OCI-LY3 (cell line): ENCODE measurements at regions not wholly inside any gene's neighbourhood (a gene's known extent, or its start where the extent isn't known, plus 50 kb on each side); places are given as distances from the start of the nearest gene placed in this dataset.

Experiments used
- EZH2phosphoT487 ChIP-seq: fragments of 200-600 bp; shearing (Covaris generic); IDR thresholded peaks from 2 replicates; pipeline ENCODE4 v1.6.1; 2018; ENCODE audit warnings: antibody characterized with exemption, mixed run types, low read depth
- TF ChIP-seq, protein P1 (sequence below): fragments of 200-600, 300-600 bp; sonication (generic); IDR thresholded peaks from 2 replicates; pipeline ENCODE4 v1.5.1; 2014; ENCODE audit warnings: antibody characterized with exemption, low read length, low read depth

DNA sequence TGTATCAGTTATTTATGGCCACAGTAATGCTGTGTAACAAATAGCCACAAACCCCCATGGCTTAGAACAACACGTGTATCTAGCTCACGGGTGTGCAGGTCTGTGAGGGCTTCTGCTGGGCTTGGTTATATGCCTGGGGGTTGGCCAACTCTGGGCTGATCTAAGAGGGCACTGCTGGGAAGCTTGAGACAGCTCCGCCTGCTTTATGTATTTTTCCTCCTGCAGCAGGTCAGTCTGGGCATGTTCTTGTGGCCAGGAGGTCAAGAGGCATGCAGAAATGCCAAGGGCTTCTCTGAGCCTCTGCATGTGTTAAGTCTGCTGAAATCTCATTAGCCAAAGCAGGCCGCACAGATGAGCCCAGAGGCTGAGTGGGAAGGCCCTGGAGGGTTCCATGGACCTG is 105.8 kb downstream of the ZNF664 start:
- TF ChIP-seq, protein P1, sequence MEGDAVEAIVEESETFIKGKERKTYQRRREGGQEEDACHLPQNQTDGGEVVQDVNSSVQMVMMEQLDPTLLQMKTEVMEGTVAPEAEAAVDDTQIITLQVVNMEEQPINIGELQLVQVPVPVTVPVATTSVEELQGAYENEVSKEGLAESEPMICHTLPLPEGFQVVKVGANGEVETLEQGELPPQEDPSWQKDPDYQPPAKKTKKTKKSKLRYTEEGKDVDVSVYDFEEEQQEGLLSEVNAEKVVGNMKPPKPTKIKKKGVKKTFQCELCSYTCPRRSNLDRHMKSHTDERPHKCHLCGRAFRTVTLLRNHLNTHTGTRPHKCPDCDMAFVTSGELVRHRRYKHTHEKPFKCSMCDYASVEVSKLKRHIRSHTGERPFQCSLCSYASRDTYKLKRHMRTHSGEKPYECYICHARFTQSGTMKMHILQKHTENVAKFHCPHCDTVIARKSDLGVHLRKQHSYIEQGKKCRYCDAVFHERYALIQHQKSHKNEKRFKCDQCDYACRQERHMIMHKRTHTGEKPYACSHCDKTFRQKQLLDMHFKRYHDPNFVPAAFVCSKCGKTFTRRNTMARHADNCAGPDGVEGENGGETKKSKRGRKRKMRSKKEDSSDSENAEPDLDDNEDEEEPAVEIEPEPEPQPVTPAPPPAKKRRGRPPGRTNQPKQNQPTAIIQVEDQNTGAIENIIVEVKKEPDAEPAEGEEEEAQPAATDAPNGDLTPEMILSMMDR = no peak
- TF ChIP-seq EZH2phosphoT487 = no peak
